HepG2 (cell line): ENCODE measurements at regions not wholly inside any gene's neighbourhood (a gene's known extent, or its start where the extent isn't known, plus 50 kb on each side); places are given as distances from the start of the nearest gene placed in this dataset.
A peak's percentile ranks its signal among the peaks of the same experiment; 100 is the strongest.

ENCODE experiments used
- ATF3 ChIP-seq: sonication (generic); formaldehyde crosslinking; IDR thresholded peaks from 2 replicates; pipeline ENCODE4 v1.4.0; 2020; ENCODE audit warnings: missing genetic modification reagents
- FOXC1 ChIP-seq: sonication (generic); formaldehyde crosslinking; IDR thresholded peaks from 2 replicates; pipeline ENCODE4 v1.8.0; 2022; ENCODE audit warnings: mild to moderate bottlenecking, missing genetic modification reagents, borderline replicate concordance
- FUBP1 ChIP-seq: sonication (generic); formaldehyde crosslinking; IDR thresholded peaks from 2 replicates; pipeline ENCODE4 v1.5.1; 2020; ENCODE audit warnings: missing genetic modification reagents, mild to moderate bottlenecking, borderline replicate concordance
- IRF9 ChIP-seq: sonication (generic); formaldehyde crosslinking; IDR thresholded peaks from 2 replicates; pipeline ENCODE4 v1.8.0; 2022; ENCODE audit warnings: missing genetic modification reagents, mild to moderate bottlenecking, borderline replicate concordance
- MYC ChIP-seq: sonication (generic); formaldehyde crosslinking; IDR thresholded peaks from 2 replicates; pipeline ENCODE4 v1.9.0; 2021; ENCODE audit warnings: missing genetic modification reagents, borderline replicate concordance
- ONECUT2 ChIP-seq: sonication (generic); formaldehyde crosslinking; IDR thresholded peaks from 2 replicates; pipeline ENCODE4 v1.4.0; 2020; ENCODE audit warnings: missing genetic modification reagents
- PRPF4 ChIP-seq: fragments of 200-400 bp; formaldehyde crosslinking; IDR thresholded peaks from 2 replicates; pipeline ENCODE4 v1.6.1; 2016; ENCODE audit warnings: low read length, low read depth; ENCODE audit not compliant: poor library complexity, severe bottlenecking
- RBM22 ChIP-seq: fragments of 200-400 bp; formaldehyde crosslinking; optimal IDR thresholded peaks from 2 replicates; pipeline ENCODE3; 2017; ENCODE audit warnings: mild to moderate bottlenecking, low read length, moderate library complexity
- RXRB ChIP-seq: IDR thresholded peaks from 2 replicates; pipeline ENCODE4 v1.6.1; 2016; ENCODE audit warnings: borderline replicate concordance, missing genetic modification reagents, missing compliant biosample characterization
- SOX13 ChIP-seq, 3 experiments: fragments of 450-650 bp in 1 of 3; sonication (generic) in 1 of 3; formaldehyde crosslinking in 1 of 3; IDR thresholded peaks in 2 of 3; conservative IDR thresholded peaks in 1 of 3; 2 replicates each; pipeline versions ENCODE4 v1.5.0 to v1.6.1; 2016 to 2020; ENCODE audit warnings: antibody characterized with exemption in 1 of 3, mild to moderate bottlenecking in 1 of 3, missing compliant biosample characterization in 1 of 3, missing genetic modification reagents in 1 of 3, moderate library complexity in 1 of 3
- SOX6 ChIP-seq, 2 experiments: fragments of 450-650 bp in 1 of 2; sonication (generic) in 1 of 2; formaldehyde crosslinking in 1 of 2; IDR thresholded peaks; 2 replicates each; pipeline versions ENCODE4 v1.4.0 to v1.6.1; 2017 to 2020; ENCODE audit warnings: antibody characterized with exemption in 1 of 2, mild to moderate bottlenecking in 1 of 2, missing genetic modification reagents in 1 of 2
- SSRP1 ChIP-seq: IDR thresholded peaks from 2 replicates; pipeline ENCODE4 v1.6.1; 2016; ENCODE audit warnings: control low read depth
- TMF1 ChIP-seq: sonication (generic); formaldehyde crosslinking; IDR thresholded peaks from 2 replicates; pipeline ENCODE4 v1.8.1; 2022; ENCODE audit warnings: low read depth, missing genetic modification reagents
- ZFP1 ChIP-seq: IDR thresholded peaks from 2 replicates; pipeline ENCODE4 v1.6.1; 2016
- ZFP90 ChIP-seq: sonication (generic); formaldehyde crosslinking; IDR thresholded peaks from 2 replicates; pipeline ENCODE4 v1.8.0; 2022; ENCODE audit warnings: missing genetic modification reagents, mild to moderate bottlenecking, inconsistent platforms, borderline replicate concordance
- ZNF12 ChIP-seq: sonication (generic); formaldehyde crosslinking; IDR thresholded peaks from 2 replicates; pipeline ENCODE4 v1.5.0; 2020; ENCODE audit warnings: missing genetic modification reagents
- ZNF558 ChIP-seq: sonication (generic); formaldehyde crosslinking; IDR thresholded peaks from 2 replicates; pipeline ENCODE4 v1.9.0; 2022; ENCODE audit warnings: mild to moderate bottlenecking, missing genetic modification reagents, borderline replicate concordance
- ZNF574 ChIP-seq: sonication (generic); formaldehyde crosslinking; IDR thresholded peaks from 2 replicates; pipeline ENCODE4 v1.4.0; 2020; ENCODE audit warnings: missing genetic modification reagents
- ZNF761 ChIP-seq: sonication (generic); formaldehyde crosslinking; conservative IDR thresholded peaks from 2 replicates; pipeline ENCODE4 v1.4.0; 2020; ENCODE audit warnings: mild to moderate bottlenecking, missing genetic modification reagents

GRCh38 chr6:125507987-125508655 lies 206.4 kb upstream of the HDDC2 start (continued):
- TF ChIP-seq MYC: no peak
- TF ChIP-seq ZNF558: no peak
- no peak for TF ChIP-seq SOX13 (IDR thresholded peaks at IDR 0.05)
- TF ChIP-seq SOX13 (CRISPR knock-in tag; conservative IDR thresholded peaks at IDR 0.05 in 1 of 2, IDR thresholded peaks at IDR 0.05 in 1 of 2): peak in 1 of 2 experiments; percentile 63; a peak in 2 of 4 replicates
- TF ChIP-seq ZFP90 (CRISPR knock-in tag): no peak
- TF ChIP-seq ONECUT2 (CRISPR knock-in tag): no peak
- TF ChIP-seq FUBP1 (CRISPR knock-in tag): no peak
- TF ChIP-seq FOXC1 (CRISPR knock-in tag): no peak
- TF ChIP-seq SOX6 (IDR thresholded peaks at IDR 0.05): no peak
- TF ChIP-seq SOX6 (CRISPR knock-in tag; IDR thresholded peaks at IDR 0.05): peak; percentile 56; the same call in 1 of the 2 replicates
- TF ChIP-seq ATF3 (CRISPR knock-in tag): no peak
- no peak for TF ChIP-seq ZNF574 (CRISPR knock-in tag)
- no peak for TF ChIP-seq ZFP1 (CRISPR knock-in tag)
- TF ChIP-seq TMF1: no peak
- TF ChIP-seq ZNF761 (CRISPR knock-in tag): no peak
- TF ChIP-seq IRF9: no peak
- no peak for TF ChIP-seq SSRP1
- TF ChIP-seq ZNF12 (CRISPR knock-in tag): no peak
- TF ChIP-seq RXRB (CRISPR knock-in tag): peak; percentile 98
- no peak for TF ChIP-seq PRPF4
- TF ChIP-seq RBM22: no peak
